Omental fat pad (tissue), 3 donors: ENCODE measurements at regions not wholly inside any gene's neighbourhood (a gene's known extent, or its start where the extent isn't known, plus 50 kb on each side); places are given as distances from the start of the nearest gene placed in this dataset.
"Not testable (repeated sequence)": the region's sequence is repeated elsewhere in the genome, so short reads cannot be mapped to it uniquely, and the experiment has no call there.

Source experiments
- ATAC-seq: fragments of 150-250 bp; one replicate; pipeline ENCODE4 v1.9.1; 2016; ENCODE audit warnings: mild to moderate bottlenecking, moderate library complexity; ENCODE audit not compliant: low FRiP score
- DNase-seq: peaks from one replicate; pipeline ENCODE4 v3.0.0-alpha.2; 2019; ENCODE audit warnings: low spot score
- TF ChIP-seq, protein P1 (sequence below), 3 donors: fragments of 450-650 bp; IDR thresholded peaks; one replicate each; pipeline ENCODE4 v1.5.1; 2016 to 2017; ENCODE audit warnings: antibody characterized with exemption in 3 of 3, mild to moderate bottlenecking in 3 of 3, moderate library complexity in 2 of 3

GRCh38 chr1:29550119-29550841, 314.0 kb downstream of the PTPRU start:
- TF ChIP-seq, protein P1, sequence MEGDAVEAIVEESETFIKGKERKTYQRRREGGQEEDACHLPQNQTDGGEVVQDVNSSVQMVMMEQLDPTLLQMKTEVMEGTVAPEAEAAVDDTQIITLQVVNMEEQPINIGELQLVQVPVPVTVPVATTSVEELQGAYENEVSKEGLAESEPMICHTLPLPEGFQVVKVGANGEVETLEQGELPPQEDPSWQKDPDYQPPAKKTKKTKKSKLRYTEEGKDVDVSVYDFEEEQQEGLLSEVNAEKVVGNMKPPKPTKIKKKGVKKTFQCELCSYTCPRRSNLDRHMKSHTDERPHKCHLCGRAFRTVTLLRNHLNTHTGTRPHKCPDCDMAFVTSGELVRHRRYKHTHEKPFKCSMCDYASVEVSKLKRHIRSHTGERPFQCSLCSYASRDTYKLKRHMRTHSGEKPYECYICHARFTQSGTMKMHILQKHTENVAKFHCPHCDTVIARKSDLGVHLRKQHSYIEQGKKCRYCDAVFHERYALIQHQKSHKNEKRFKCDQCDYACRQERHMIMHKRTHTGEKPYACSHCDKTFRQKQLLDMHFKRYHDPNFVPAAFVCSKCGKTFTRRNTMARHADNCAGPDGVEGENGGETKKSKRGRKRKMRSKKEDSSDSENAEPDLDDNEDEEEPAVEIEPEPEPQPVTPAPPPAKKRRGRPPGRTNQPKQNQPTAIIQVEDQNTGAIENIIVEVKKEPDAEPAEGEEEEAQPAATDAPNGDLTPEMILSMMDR (IDR thresholded peaks at IDR 0.05): no peak
- DNase-seq: no peak
- ATAC-seq: no peak

DNA sequence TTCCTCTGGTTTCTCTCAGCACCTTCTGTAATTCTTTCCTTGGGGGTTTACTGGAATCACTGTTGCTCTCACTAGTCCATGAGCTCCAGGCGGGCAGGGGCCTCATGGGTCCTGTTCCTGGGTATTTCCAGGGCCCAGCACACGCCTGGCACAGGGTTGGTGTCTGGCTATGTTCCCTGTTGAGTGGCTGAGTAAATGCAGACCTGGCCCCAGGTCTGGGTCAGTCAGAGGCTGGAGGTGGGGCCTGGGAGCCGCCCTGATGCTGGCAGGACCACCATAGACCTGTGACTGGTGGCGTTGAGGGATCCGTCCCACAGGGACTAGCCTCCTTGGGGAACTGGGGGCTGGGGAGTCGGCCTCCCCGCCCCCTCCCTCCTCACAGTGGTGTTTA, 313.4 kb downstream of the PTPRU start:
- not testable (repeated sequence) for DNase-seq, ATAC-seq

DNA sequence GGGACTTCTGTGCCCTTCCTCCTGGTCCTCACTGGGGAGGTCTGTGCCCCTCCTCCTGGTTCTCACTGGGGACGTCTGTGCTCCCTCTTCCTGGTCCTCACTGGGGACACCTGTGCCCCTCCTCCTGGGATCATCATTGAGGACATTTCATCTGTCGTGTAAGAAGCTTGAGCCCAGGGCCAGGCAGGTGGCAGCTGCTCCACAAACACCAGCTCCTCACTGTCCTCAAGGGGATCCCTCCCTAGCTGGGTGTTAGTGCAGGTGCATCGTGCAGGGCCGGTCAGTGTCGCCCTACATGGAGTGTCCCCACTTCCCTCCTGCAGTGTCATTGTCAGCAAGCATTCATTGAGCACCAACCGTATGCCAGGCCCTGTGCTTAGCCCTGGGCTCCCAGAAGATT, 312.7 kb downstream of the PTPRU start:
- ATAC-seq (no peak), DNase-seq (no peak)
- TF ChIP-seq, protein P1 (IDR thresholded peaks at IDR 0.05): no peak

GRCh38 chr1:29548091-29548490, 311.8 kb downstream of the PTPRU start:
- DNase-seq: no peak
- no peak for ATAC-seq
- TF ChIP-seq, protein P1 (IDR thresholded peaks at IDR 0.05): no peak

DNA sequence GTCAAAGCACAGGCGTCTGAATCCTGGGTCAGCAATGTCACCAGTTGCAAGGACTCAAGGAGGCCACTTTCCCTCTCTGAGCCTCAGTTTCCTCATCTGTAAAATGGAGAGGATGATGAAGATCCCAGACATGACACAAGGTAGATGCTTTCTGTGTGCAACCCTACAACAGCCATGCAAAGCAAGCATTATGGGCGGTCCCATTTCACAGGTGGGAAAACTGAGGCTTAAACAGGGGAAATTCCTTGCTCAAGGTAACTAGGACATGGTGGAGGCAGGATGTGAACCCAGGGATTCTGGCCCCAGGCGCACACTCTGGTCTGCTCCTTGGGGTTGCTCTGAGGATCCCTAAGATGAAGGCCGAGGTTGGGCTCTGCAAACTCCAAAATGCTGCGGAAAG, 311.0 kb downstream of the PTPRU start:
- ATAC-seq (no peak), DNase-seq (no peak)
- TF ChIP-seq, protein P1 (IDR thresholded peaks at IDR 0.05): no peak

DNA sequence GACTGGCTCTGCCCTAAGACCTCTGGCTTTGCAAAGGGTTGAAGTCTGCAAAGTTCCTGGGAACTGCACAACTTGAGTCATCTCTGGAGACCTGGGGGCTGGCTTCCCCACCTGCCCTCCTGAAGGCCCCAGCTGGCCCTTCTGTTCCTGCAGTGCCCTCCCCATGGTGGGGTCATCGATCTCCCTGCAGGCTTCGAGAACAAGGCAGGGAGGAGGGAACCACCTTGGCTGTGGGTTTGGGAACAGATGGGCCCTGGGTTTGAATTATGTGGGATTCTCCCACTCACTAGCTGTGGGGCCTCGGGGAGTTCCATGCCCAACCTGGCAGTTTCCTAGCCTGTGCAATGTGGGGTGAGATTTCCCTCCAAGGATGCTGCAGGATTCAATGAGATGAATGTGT, 310.2 kb downstream of the PTPRU start:
- no peak for DNase-seq
- ATAC-seq: no peak
- TF ChIP-seq, protein P1 (IDR thresholded peaks at IDR 0.05): no peak

- no peak for DNase-seq
These were observed 308.1 kb downstream of the PTPRU start for GRCh38 chr1:29544406-29544805.

More at GRCh38 chr1:29544406-29544805, 308.1 kb downstream of the PTPRU start:
- TF ChIP-seq, protein P1 (IDR thresholded peaks at IDR 0.05): no peak
- ATAC-seq: no peak
